Right lung (tissue), 2 donors: ENCODE measurements at regions not wholly inside any gene's neighbourhood (a gene's known extent, or its start where the extent isn't known, plus 50 kb on each side); places are given as distances from the start of the nearest gene placed in this dataset.
"Not testable (repeated sequence)": the region's sequence is repeated elsewhere in the genome, so short reads cannot be mapped to it uniquely, and the experiment has no call there.

Source experiments
- DNase-seq, 2 donors: peaks; one replicate each; pipeline ENCODE4 v3.0.0-alpha.2; 2013

GRCh38 chr16:66024567-66024966 lies 341.9 kb upstream of the CDH5 start:
- not testable (repeated sequence) for DNase-seq

- no peak for DNase-seq
These were observed 343.0 kb upstream of the CDH5 start for GRCh38 chr16:66023481-66023880.

DNA sequence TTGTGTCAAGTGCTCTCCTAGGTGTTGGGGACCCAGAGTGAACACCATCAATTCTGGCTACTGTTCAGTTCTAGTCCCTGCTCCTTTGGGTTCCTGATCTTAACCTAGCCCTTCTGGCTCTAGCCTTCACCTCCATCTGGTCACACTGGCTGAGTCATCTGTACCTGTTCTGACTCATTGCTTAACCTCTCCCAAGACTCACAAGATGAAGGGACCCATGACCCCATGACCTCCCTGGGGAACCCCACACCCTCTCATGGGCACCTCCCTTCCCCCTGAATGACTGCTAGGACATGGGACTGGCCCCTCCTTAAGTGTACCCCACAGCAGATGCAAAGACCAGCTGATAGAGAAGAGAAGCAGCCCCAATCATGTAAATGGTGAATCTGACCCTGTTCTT lies 345.8 kb upstream of the CDH5 start:
- DNase-seq = no peak

DNA sequence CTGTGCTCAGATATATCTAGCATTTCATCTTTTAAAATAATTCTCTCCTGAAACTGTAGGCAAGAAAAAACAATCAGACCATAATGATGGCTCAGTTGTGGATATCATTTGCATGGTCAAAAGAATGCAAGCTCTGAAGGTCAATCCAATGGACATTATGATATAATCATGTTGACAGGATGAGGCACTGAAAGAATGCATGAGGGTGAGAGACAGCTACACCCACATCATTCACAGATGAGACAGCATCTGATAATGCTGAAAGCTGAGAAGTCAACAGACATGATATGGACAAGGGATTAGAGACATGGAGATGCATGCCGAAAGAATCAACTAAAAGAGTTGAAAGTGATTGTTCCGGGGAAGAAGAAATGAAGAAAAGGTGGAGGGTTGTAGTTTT lies 346.4 kb upstream of the CDH5 start:
- DNase-seq = no peak

DNA sequence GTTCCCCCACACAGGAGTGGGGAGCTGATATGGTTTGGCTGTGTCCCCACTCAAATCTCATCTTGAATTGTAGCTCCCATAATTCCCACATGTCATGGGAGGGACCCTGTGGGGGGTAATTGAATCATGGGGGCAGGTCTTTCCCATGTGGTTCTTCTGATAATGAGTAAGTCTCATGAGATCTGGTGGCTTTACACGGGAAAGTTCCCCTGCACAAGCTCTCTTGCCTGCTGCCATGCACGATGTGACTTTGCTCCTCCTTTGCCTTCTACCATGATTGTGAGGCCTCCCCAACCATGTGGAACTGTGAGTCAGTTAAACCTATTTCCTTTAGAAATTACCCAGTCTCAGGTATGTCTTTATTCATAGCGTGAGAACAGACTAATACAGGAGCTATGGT lies 347.0 kb upstream of the CDH5 start:
- not testable (repeated sequence) for DNase-seq

- DNase-seq = no peak
These were observed 352.3 kb upstream of the CDH5 start for GRCh38 chr16:66014221-66014620.

DNA sequence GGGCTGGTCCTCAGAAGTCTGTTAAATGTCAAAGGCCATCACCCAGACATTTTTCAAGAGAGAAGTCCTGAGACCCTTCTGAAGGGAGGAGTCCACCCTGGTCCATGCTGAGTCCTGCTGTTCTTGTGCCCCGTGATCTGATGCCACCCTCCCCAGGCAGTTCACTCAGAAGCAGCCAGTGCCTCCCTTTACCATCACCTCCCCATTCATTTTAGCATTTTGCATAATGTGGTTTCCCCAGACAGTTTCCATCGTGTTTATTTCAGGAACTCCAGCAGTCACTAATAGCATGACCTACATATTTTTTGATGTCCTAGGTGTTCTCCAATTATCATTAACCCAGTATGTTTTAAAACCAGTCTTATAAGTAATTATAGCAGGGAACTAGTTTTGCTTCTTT lies 353.0 kb upstream of the CDH5 start:
- DNase-seq = no peak

GRCh38 chr16:66008136-66008535 lies 358.4 kb upstream of the CDH5 start:
- no peak for DNase-seq

DNA sequence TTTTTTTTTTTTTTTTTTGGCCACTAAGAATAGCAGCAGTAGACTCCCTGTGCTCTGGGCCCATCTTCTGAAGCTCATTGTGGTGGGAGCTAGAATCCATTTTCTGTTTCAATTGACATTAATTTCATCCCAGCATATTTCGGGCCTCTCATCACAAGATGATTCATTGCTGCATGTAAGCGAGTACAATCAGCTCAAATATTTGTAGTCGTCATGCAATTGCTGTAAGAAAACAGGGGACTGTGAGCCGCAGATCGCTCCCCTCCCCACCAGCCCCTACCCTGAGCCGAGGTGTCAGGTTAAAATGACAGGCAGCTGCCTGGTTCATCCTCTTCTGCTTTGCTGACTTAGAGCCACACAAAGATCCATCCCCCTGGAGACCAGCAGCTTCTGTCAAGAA lies 358.8 kb upstream of the CDH5 start:
- no peak for DNase-seq

- no peak for DNase-seq
These were observed 360.0 kb upstream of the CDH5 start for GRCh38 chr16:66006485-66006884.

DNA sequence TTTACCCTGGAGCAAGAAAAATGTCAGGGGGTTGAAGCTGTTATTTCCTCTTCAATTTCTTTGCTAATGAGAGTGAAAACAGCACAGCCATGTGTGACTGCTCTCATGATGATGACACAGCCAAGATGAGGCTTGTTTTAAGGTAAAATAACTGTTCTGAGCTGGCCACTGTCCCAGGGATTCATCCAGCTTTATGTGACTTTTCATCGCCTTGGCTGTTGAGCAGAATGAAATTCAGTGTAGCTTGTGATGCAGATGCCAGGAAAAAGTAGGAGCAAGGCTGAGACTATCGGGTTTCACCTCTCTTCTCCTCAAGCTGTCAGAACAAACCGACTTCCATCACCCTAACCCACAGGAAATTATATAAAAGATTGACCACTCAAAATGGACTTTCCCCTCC lies 361.8 kb upstream of the CDH5 start:
- no peak for DNase-seq

- DNase-seq = no peak
These were observed 363.3 kb upstream of the CDH5 start for GRCh38 chr16:66003201-66003600.

- no peak for DNase-seq
These were observed 363.9 kb upstream of the CDH5 start for GRCh38 chr16:66002601-66003000.

- no peak for DNase-seq
These were observed 365.1 kb upstream of the CDH5 start for GRCh38 chr16:66001432-66001831.

GRCh38 chr16:65998443-65998842 lies 368.0 kb upstream of the CDH5 start:
- no peak for DNase-seq

GRCh38 chr16:65994291-65994690 lies 372.2 kb upstream of the CDH5 start:
- no peak for DNase-seq

DNA sequence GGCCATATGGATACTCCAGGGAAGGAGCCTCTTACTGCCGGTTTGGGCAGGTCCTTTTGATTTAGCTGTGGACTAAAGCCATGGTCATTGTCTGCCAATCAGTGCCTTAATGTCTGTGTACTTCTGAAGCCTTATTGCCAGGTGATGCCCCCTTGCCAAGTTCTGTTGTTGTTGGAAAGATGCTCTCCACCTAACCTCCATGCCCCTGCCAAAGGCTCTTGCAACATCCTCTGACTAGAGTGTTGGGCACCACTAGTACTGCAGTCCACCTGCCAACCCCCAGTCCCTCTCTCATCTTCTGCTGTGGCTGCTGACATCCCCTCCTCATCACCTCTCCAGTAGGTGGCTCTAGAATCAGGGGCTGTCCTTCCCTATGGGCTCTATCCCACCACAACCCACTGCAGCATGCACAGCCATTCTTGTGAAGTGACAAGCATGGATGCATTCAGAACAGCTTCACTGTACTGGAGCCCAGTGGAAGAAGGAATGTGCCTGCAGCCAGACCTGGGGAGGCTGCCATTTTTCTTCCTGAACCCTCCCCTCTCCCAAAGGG lies 375.3 kb upstream of the CDH5 start:
- DNase-seq = no peak

DNA sequence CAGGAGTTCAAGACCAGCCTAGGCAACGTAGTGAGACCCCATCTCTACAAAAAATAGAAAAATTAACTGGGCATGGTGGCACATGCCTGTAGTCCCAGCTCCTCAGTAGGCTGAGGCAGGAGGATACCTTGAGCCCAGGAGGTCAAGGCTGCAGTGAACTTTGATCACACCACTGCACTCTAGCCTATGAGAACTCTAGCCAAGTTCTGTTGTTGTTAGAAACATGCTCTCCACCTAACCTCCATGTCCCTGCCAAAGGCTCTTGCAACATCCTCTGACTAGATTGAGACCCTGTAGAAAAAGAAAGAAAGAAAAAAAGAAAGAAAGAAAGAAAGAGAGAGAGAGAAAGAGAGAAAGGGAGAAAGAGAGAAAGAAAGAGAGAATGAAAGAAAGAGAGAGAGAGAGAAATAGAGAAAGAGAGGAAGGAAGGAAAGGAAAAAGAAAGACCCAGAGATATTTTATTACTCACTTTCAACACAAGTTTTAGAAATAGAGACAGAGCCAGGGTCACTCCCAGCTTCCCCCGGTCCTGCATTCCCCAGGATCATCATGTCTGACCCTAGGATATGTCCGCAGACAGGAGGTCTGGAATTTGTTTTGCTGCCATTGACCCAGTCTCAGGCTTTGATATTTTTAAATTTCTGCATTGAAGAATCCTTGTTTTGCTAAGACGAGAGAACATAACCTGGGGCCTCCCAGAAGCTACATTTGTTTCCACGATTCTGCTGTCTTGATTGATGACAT lies 376.5 kb upstream of the CDH5 start:
- DNase-seq = no peak

GRCh38 chr16:65988024-65988595 lies 378.4 kb upstream of the CDH5 start:
- DNase-seq = peak in 1 of 2 donors; percentile 16

DNA sequence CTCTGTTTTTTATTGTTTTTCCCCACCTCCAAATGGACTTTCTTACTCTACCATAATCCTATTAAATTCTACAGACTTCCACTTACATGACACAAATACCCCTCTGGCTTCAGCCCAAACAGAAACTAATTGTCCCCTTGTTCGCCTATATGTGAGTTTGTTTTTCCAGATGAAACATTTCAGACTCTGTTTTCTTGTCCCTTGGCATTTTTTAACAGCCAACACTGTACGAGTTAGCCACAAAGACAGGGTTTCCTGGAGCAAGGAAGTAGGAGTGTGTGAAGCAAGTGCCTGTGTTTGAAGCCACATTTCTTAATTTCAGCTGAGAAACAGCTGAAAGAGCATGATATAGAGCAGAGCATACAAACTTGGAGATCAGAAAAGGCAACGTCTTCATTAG lies 382.2 kb upstream of the CDH5 start:
- peak; percentile 36 to 41 for DNase-seq

- DNase-seq = no peak
These were observed 385.4 kb upstream of the CDH5 start for GRCh38 chr16:65981057-65981456.

- no peak for DNase-seq
These were observed 391.3 kb upstream of the CDH5 start for GRCh38 chr16:65975049-65975708.

GRCh38 chr16:65967376-65967775 lies 399.1 kb upstream of the CDH5 start:
- DNase-seq = no peak
